PC-9 (cell line): ENCODE measurements at regions not wholly inside any gene's neighbourhood (a gene's known extent, or its start where the extent isn't known, plus 50 kb on each side); places are given as distances from the start of the nearest gene placed in this dataset.

Experiments used
- EZH2 ChIP-seq: fragments of 200-600 bp; sonication (generic); IDR thresholded peaks from 2 replicates; pipeline ENCODE4 v1.8.0; 2017; ENCODE audit warnings: antibody characterized with exemption, low read depth
- TF ChIP-seq, protein P1 (sequence below): fragments of 200-600 bp; sonication (generic); conservative IDR thresholded peaks from 2 replicates; pipeline ENCODE4 v1.6.1; 2017; ENCODE audit warnings: mixed run types, antibody characterized with exemption, mild to moderate bottlenecking, moderate library complexity

DNA sequence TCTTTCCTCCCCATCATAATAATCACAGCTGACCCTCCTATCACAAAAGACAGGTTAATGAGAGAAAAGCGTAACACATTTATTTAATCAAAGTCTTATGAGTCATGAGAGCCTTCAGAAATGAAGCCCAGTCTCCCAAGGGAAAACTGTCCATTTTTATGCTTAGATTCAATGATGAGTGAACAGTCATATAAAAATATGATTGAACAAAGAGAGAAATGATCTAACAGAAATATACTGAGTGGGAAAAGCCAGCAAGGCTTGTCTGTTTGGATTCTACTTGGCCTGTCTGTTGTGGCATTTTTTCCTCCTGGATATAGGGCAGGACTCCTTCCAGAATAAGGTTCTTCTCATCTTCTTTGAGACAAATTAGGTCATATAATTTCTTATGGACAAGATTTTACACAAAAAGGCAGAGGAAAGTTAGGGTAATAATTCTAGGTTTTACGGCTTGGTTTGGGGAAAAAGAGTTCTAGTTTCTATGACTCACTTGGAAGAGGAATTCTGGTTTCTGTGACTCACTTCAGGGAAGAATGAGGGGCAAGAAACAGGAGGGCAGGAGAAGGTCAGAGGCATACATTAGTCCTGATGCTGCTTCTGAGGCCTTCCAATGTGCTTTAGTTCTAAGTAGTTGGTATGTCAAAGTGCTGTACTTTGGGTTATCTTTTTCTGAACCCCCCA, 534.2 kb downstream of the ZIC1 start:
- TF ChIP-seq, protein P1, sequence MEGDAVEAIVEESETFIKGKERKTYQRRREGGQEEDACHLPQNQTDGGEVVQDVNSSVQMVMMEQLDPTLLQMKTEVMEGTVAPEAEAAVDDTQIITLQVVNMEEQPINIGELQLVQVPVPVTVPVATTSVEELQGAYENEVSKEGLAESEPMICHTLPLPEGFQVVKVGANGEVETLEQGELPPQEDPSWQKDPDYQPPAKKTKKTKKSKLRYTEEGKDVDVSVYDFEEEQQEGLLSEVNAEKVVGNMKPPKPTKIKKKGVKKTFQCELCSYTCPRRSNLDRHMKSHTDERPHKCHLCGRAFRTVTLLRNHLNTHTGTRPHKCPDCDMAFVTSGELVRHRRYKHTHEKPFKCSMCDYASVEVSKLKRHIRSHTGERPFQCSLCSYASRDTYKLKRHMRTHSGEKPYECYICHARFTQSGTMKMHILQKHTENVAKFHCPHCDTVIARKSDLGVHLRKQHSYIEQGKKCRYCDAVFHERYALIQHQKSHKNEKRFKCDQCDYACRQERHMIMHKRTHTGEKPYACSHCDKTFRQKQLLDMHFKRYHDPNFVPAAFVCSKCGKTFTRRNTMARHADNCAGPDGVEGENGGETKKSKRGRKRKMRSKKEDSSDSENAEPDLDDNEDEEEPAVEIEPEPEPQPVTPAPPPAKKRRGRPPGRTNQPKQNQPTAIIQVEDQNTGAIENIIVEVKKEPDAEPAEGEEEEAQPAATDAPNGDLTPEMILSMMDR = no peak
- TF ChIP-seq EZH2 = no peak
